Suprapubic skin (tissue), 4 donors: ENCODE measurements at regions not wholly inside any gene's neighbourhood (a gene's known extent, or its start where the extent isn't known, plus 50 kb on each side); places are given as distances from the start of the nearest gene placed in this dataset.

Experiments
- DNase-seq, 2 donors: peaks; one replicate each; pipeline ENCODE4 v3.0.0-alpha.2; 2019; ENCODE audit warnings: low spot score in 2 of 2
- H3K27ac ChIP-seq: fragments of 200-600 bp; sonication (generic); one replicate; pipeline ENCODE4 v1.5.1; 2019
- H3K27me3 ChIP-seq: fragments of 200-600 bp; sonication (generic); one replicate; pipeline ENCODE4 v1.5.1; 2019
- H3K36me3 ChIP-seq: fragments of 200-600 bp; sonication (generic); one replicate; pipeline ENCODE4 v1.5.1; 2019
- H3K4me1 ChIP-seq: fragments of 200-600 bp; sonication (generic); one replicate; pipeline ENCODE4 v1.5.1; 2019
- H3K4me3 ChIP-seq: fragments of 200-600 bp; sonication (generic); one replicate; pipeline ENCODE4 v1.5.1; 2019; ENCODE audit warnings: mild to moderate bottlenecking
- H3K9me3 ChIP-seq: fragments of 200-600 bp; sonication (generic); one replicate; pipeline ENCODE4 v1.5.1; 2019
- CTCF ChIP-seq, 2 donors: fragments of 200-600 bp in 1 of 2; fragments of 450-650 bp in 1 of 2; sonication (generic) in 1 of 2; IDR thresholded peaks; one replicate each; pipeline ENCODE4 v1.5.1; 2016 to 2019; ENCODE audit warnings: antibody characterized with exemption in 2 of 2, mild to moderate bottlenecking in 1 of 2, moderate library complexity in 1 of 2
- EP300 ChIP-seq: sonication (generic); formaldehyde crosslinking; IDR thresholded peaks from one replicate; pipeline ENCODE4 v1.6.1; 2017; ENCODE audit warnings: antibody characterized with exemption
- POLR2A ChIP-seq, 2 donors: fragments of 450-650 bp; IDR thresholded peaks; one replicate each; pipeline ENCODE4 v1.6.1; 2017; ENCODE audit warnings: antibody characterized with exemption in 2 of 2, mild to moderate bottlenecking in 2 of 2, moderate library complexity in 2 of 2
- POLR2AphosphoS5 ChIP-seq, 3 donors: sonication (generic); formaldehyde crosslinking; IDR thresholded peaks; one replicate each; pipeline ENCODE4 v1.6.1; 2017; ENCODE audit warnings: antibody characterized with exemption in 3 of 3
- WGBS: methylation state at CpG from one replicate; pipeline ENCODE4 v1.1.5; 2018; 5-methylcytosine and 5-hydroxymethylcytosine counted together

- no peaks in the 10 kb centered on the region for H3K4me1 ChIP-seq
- peaks cover 11% of the 10 kb centered on the region for H3K27me3 ChIP-seq
- no peaks in the 10 kb centered on the region for H3K36me3 ChIP-seq
- H3K27ac ChIP-seq = no peak overlapping the region
- 93% methylated on average over 4 of the region's 4 CpGs for WGBS
- no peak for TF ChIP-seq POLR2AphosphoS5 (IDR thresholded peaks at IDR 0.05)
- TF ChIP-seq POLR2A (IDR thresholded peaks at IDR 0.05) = no peak
- no peak for TF ChIP-seq CTCF (IDR thresholded peaks at IDR 0.05)
- TF ChIP-seq EP300 = no peak
- DNase-seq = no peak
- H3K4me3 ChIP-seq = no peak overlapping the region
- H3K9me3 ChIP-seq = no peaks in the 10 kb centered on the region
Measured at GRCh38 chr9:115614326-115614999, 496.5 kb upstream of the TNC start.

- WGBS = 70% methylated on average over 3 of the region's 3 CpGs
- no peak overlapping the region for H3K4me3 ChIP-seq
- TF ChIP-seq CTCF (IDR thresholded peaks at IDR 0.05) = no peak
- no peak for TF ChIP-seq POLR2A (IDR thresholded peaks at IDR 0.05)
- TF ChIP-seq POLR2AphosphoS5 (IDR thresholded peaks at IDR 0.05) = no peak
- TF ChIP-seq EP300 = no peak
- no peaks in the 10 kb centered on the region for H3K36me3 ChIP-seq
- H3K27ac ChIP-seq = no peak overlapping the region
- no peaks in the 10 kb centered on the region for H3K9me3 ChIP-seq
- H3K27me3 ChIP-seq = peaks cover 11% of the 10 kb centered on the region
- no peak for DNase-seq
- no peaks in the 10 kb centered on the region for H3K4me1 ChIP-seq
Measured at GRCh38 chr9:115615000-115615401, 497.0 kb upstream of the TNC start.

GRCh38 chr9:115615821-115616665 is 498.1 kb upstream of the TNC start:
- H3K36me3 ChIP-seq = no peaks in the 10 kb centered on the region
- no peaks in the 10 kb centered on the region for H3K9me3 ChIP-seq
- H3K4me3 ChIP-seq = no peak overlapping the region
- H3K27ac ChIP-seq = no peak overlapping the region
- WGBS = 54% methylated on average over 4 of the region's 4 CpGs
- TF ChIP-seq POLR2A (IDR thresholded peaks at IDR 0.05) = no peak
- no peak for TF ChIP-seq EP300
- no peak for TF ChIP-seq POLR2AphosphoS5 (IDR thresholded peaks at IDR 0.05)
- TF ChIP-seq CTCF (IDR thresholded peaks at IDR 0.05) = no peak
- DNase-seq = no peak
- no peaks in the 10 kb centered on the region for H3K4me1 ChIP-seq
- peaks cover 11% of the 10 kb centered on the region for H3K27me3 ChIP-seq

- H3K27me3 ChIP-seq = peaks cover 6% of the 10 kb centered on the region
- H3K4me3 ChIP-seq = no peak overlapping the region
- H3K9me3 ChIP-seq = no peaks in the 10 kb centered on the region
- no peak for DNase-seq
- H3K4me1 ChIP-seq = no peaks in the 10 kb centered on the region
- no peaks in the 10 kb centered on the region for H3K36me3 ChIP-seq
- no peak for TF ChIP-seq POLR2AphosphoS5 (IDR thresholded peaks at IDR 0.05)
- TF ChIP-seq EP300 = no peak
- no peak for TF ChIP-seq CTCF (IDR thresholded peaks at IDR 0.05)
- TF ChIP-seq POLR2A (IDR thresholded peaks at IDR 0.05) = no peak
- no peak overlapping the region for H3K27ac ChIP-seq
- WGBS = 95% methylated on average over 2 of the region's 2 CpGs
Measured at GRCh38 chr9:115616666-115617239, 498.8 kb upstream of the TNC start.

- H3K36me3 ChIP-seq = no peaks in the 10 kb centered on the region
- H3K4me3 ChIP-seq = no peak overlapping the region
- H3K4me1 ChIP-seq = no peaks in the 10 kb centered on the region
- H3K9me3 ChIP-seq = no peaks in the 10 kb centered on the region
- TF ChIP-seq EP300 (no peak), POLR2AphosphoS5 (IDR thresholded peaks at IDR 0.05) (no peak), POLR2A (IDR thresholded peaks at IDR 0.05) (no peak), CTCF (IDR thresholded peaks at IDR 0.05) (no peak)
- DNase-seq = no peak
- H3K27me3 ChIP-seq = no peaks in the 10 kb centered on the region
- no peak overlapping the region for H3K27ac ChIP-seq
Measured at GRCh38 chr9:115625251-115625650, 507.3 kb upstream of the TNC start.
